H9 (cell line): ENCODE measurements at regions not wholly inside any gene's neighbourhood (a gene's known extent, or its start where the extent isn't known, plus 50 kb on each side); places are given as distances from the start of the nearest gene placed in this dataset.

Experiments
- DNase-seq: peaks from one replicate; pipeline ENCODE4 v3.0.0-alpha.2; 2017
- H2AFZ ChIP-seq: one replicate; pipeline ENCODE4 v1.6.1; 2013; ENCODE audit warnings: mild to moderate bottlenecking, low read length, control low read depth, moderate library complexity
- H2AK5ac ChIP-seq: 2 replicates; pipeline ENCODE4 v1.6.1; 2013; ENCODE audit warnings: low read length, control low read depth, mixed read lengths; ENCODE audit not compliant: insufficient read length
- H2BK120ac ChIP-seq: one replicate; pipeline ENCODE4 v1.6.1; 2013; ENCODE audit warnings: low read depth, mild to moderate bottlenecking, low read length, control low read depth, inconsistent platforms; ENCODE audit not compliant: poor library complexity, severe bottlenecking
- H2BK12ac ChIP-seq: 2 replicates; pipeline ENCODE4 v1.6.1; 2013; ENCODE audit warnings: low read length, control low read depth, mixed read lengths, low read depth; ENCODE audit not compliant: insufficient read length
- H2BK15ac ChIP-seq: 2 replicates; pipeline ENCODE4 v1.6.1; 2013; ENCODE audit warnings: low read depth, low read length, control low read depth
- H2BK20ac ChIP-seq: one replicate; pipeline ENCODE4 v1.6.1; 2013; ENCODE audit warnings: low read depth, mild to moderate bottlenecking, low read length, control low read depth, inconsistent platforms; ENCODE audit not compliant: poor library complexity, severe bottlenecking
- H2BK5ac ChIP-seq: 2 replicates; pipeline ENCODE4 v1.6.1; 2013; ENCODE audit warnings: low read length, control low read depth, mixed read lengths; ENCODE audit not compliant: insufficient read length
- H3K14ac ChIP-seq: 2 replicates; pipeline ENCODE4 v1.6.1; 2013; ENCODE audit warnings: low read length, control low read depth; ENCODE audit not compliant: insufficient read depth
- H3K18ac ChIP-seq: 2 replicates; pipeline ENCODE4 v1.6.1; 2013; ENCODE audit warnings: low read depth, mild to moderate bottlenecking, mixed read lengths, low read length, control low read depth; ENCODE audit not compliant: insufficient read length
- H3K23ac ChIP-seq: 2 replicates; pipeline ENCODE4 v1.6.1; 2013; ENCODE audit warnings: low read length, control low read depth, mixed read lengths, low read depth; ENCODE audit not compliant: insufficient read length
- H3K23me2 ChIP-seq: 2 replicates; pipeline ENCODE4 v1.6.1; 2013; ENCODE audit warnings: low read depth, mild to moderate bottlenecking, mixed read lengths, low read length, control low read depth; ENCODE audit not compliant: insufficient read length, poor library complexity, severe bottlenecking
- H3K27ac ChIP-seq: 2 replicates; pipeline ENCODE4 v1.5.1; 2013; ENCODE audit warnings: low read length, control low read depth, mixed read lengths, low read depth; ENCODE audit not compliant: insufficient read length
- H3K27me3 ChIP-seq: 2 replicates; pipeline ENCODE4 v1.6.1; 2013; ENCODE audit warnings: low read length, control low read depth, inconsistent platforms; ENCODE audit not compliant: insufficient read depth
- H3K4ac ChIP-seq: 2 replicates; pipeline ENCODE4 v1.6.1; 2013; ENCODE audit warnings: low read depth, mild to moderate bottlenecking, control low read depth, inconsistent platforms, low read length, moderate library complexity
- H3K4me1 ChIP-seq: 2 replicates; pipeline ENCODE4 v1.6.1; 2013; ENCODE audit warnings: low read length, control low read depth, inconsistent platforms; ENCODE audit not compliant: insufficient read depth
- H3K4me2 ChIP-seq: 2 replicates; pipeline ENCODE4 v1.6.1; 2013; ENCODE audit warnings: low read length, control low read depth, mixed read lengths; ENCODE audit not compliant: insufficient read length, insufficient read depth
- H3K56ac ChIP-seq: 2 replicates; pipeline ENCODE4 v1.6.1; 2013; ENCODE audit warnings: low read depth, mild to moderate bottlenecking, mixed read lengths, low read length, control low read depth; ENCODE audit not compliant: insufficient read length
- H3K79me1 ChIP-seq: 2 replicates; pipeline ENCODE4 v1.6.1; 2013; ENCODE audit warnings: low read depth, mild to moderate bottlenecking, moderate library complexity, low read length, control low read depth, inconsistent platforms; ENCODE audit not compliant: insufficient read depth, poor library complexity, severe bottlenecking
- H3K79me2 ChIP-seq: 2 replicates; pipeline ENCODE4 v1.6.1; 2013; ENCODE audit warnings: low read length, control low read depth, inconsistent platforms; ENCODE audit not compliant: insufficient read depth
- H3K9ac ChIP-seq: 2 replicates; pipeline ENCODE4 v1.6.1; 2013; ENCODE audit warnings: low read length, control low read depth, mixed read lengths; ENCODE audit not compliant: insufficient read length; ENCODE audit errors: extremely low read depth
- H3K9me3 ChIP-seq: one replicate; pipeline ENCODE4 v1.6.1; 2013; ENCODE audit warnings: low read depth, low read length, inconsistent platforms; ENCODE audit not compliant: control insufficient read depth
- H3T11ph ChIP-seq: one replicate; pipeline ENCODE4 v1.6.1; 2013; ENCODE audit warnings: mild to moderate bottlenecking, low read length, control low read depth, inconsistent platforms
- H4K20me1 ChIP-seq: one replicate; pipeline ENCODE4 v1.6.1; 2013; ENCODE audit not compliant: control insufficient read depth, insufficient read length, insufficient read depth
- H4K5ac ChIP-seq: 2 replicates; pipeline ENCODE4 v1.6.1; 2013; ENCODE audit warnings: low read depth, mild to moderate bottlenecking, mixed read lengths, low read length, control low read depth; ENCODE audit not compliant: insufficient read length
- H4K8ac ChIP-seq: replicated peaks from 2 replicates; pipeline ENCODE4 v1.6.1; 2013; ENCODE audit warnings: low read length, control low read depth, mixed read lengths, low read depth; ENCODE audit not compliant: insufficient read length
- H4K91ac ChIP-seq: 2 replicates; pipeline ENCODE4 v1.6.1; 2013; ENCODE audit warnings: low read depth, mild to moderate bottlenecking, moderate library complexity, mixed read lengths, low read length, control low read depth; ENCODE audit not compliant: insufficient read length
- H3K27ac Mint-ChIP-seq, 3 experiments: 2 replicates in 2 of 3; 3 replicates in 1 of 3; pipeline ENCODE4 v1.8.0; 2020 to 2021; ENCODE audit warnings: mixed read lengths in 3 of 3, mild to moderate bottlenecking in 1 of 3, moderate library complexity in 1 of 3
- H3K27me3 Mint-ChIP-seq: 2 replicates; pipeline ENCODE4 v1.8.0; 2021; ENCODE audit warnings: low read depth, mild to moderate bottlenecking, moderate library complexity, mixed read lengths
- H3K36me3 Mint-ChIP-seq, 3 experiments: 2 replicates in 2 of 3; 3 replicates in 1 of 3; pipeline ENCODE4 v1.8.0; 2020 to 2021; ENCODE audit warnings: low read depth in 3 of 3, mixed read lengths in 3 of 3; ENCODE audit not compliant: insufficient read depth in 1 of 3
- H3K4me1 Mint-ChIP-seq, 2 experiments: 2 replicates each; pipeline ENCODE4 v1.8.0; 2020; ENCODE audit warnings: mixed read lengths in 2 of 2
- H3K4me3 Mint-ChIP-seq, 2 experiments: 2 replicates in 1 of 2; 3 replicates in 1 of 2; pipeline ENCODE4 v1.8.0; 2020 to 2021; ENCODE audit warnings: mild to moderate bottlenecking in 2 of 2, mixed read lengths in 2 of 2, moderate library complexity in 1 of 2
- H3K9me3 Mint-ChIP-seq, 2 experiments: 2 replicates in 1 of 2; 3 replicates in 1 of 2; pipeline ENCODE4 v1.8.0; 2020; ENCODE audit warnings: mild to moderate bottlenecking in 2 of 2, mixed read lengths in 2 of 2, moderate library complexity in 1 of 2
- WGBS: extraction: QIAGEN DNeasy Blood & Tissue Kit; methylation state at CpG from one replicate; pipeline ENCODE4 v1.1.7; 2013; ENCODE audit warnings: missing lambda C conversion rate, low lambda C conversion rate, mixed read lengths; ENCODE audit not compliant: insufficient read length; ENCODE audit errors: extremely low coverage; 5-methylcytosine and 5-hydroxymethylcytosine counted together
- TF ChIP-seq, protein P1 (sequence below): fragments of 200-600 bp; sonication (generic); conservative IDR thresholded peaks from 3 replicates; pipeline ENCODE4 v1.8.0; 2021; ENCODE audit warnings: antibody characterized with exemption, mild to moderate bottlenecking

DNA sequence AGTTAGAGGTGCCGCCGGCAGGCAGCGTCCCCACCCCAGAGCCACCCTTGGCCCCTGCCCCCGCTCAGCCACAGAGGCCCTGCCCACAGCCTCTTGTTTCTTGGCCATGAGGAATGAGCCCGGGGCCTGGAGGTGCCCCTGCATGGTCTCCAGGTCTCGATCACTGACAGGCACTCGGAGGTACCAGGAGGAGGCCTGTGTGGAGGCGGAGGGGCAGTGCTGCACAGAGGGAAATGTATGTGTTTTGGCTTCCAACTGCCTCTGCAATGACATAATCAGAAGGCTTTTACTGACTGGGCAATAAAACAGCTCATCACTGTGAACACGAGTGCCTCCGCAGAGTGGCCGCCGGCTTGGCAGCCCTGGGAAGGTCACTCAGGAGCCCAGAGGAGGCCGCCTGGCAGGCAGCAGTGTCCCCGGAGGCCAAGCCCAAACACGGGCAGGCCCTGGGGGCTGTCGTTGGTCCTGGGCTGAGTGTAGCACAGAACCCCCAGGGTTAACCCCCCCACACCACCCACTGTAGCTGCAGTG lies 61.1 kb upstream of the GATA5 start:
- H3K4me2 ChIP-seq, result no peak overlapping the region
- no peak overlapping the region for H2BK20ac ChIP-seq
- H3K23ac ChIP-seq, result no peak overlapping the region
- no peak overlapping the region for H2BK15ac ChIP-seq
- H3T11ph ChIP-seq, result no peak overlapping the region
- no CpG with 5 or more reads among the region's 16 CpGs for WGBS
- H4K91ac ChIP-seq, result no peak overlapping the region
- no peak overlapping the region for H3K9ac ChIP-seq
- H3K4me1 ChIP-seq, result no peaks in the 10 kb centered on the region
- no peaks in the 10 kb centered on the region for H3K9me3 ChIP-seq
- H3K14ac ChIP-seq, result no peak overlapping the region
- H3K36me3 Mint-ChIP-seq, result no peaks in the 10 kb centered on the region
- 0 out of 4 replicates have a peak, but pooled peaks cover 0 to 5% of the 10 kb centered on the region in 2 experiments for H3K4me1 Mint-ChIP-seq
- H3K79me1 ChIP-seq, result no peaks in the 10 kb centered on the region
- no peak overlapping the region for H4K5ac ChIP-seq
- TF ChIP-seq, protein P1, sequence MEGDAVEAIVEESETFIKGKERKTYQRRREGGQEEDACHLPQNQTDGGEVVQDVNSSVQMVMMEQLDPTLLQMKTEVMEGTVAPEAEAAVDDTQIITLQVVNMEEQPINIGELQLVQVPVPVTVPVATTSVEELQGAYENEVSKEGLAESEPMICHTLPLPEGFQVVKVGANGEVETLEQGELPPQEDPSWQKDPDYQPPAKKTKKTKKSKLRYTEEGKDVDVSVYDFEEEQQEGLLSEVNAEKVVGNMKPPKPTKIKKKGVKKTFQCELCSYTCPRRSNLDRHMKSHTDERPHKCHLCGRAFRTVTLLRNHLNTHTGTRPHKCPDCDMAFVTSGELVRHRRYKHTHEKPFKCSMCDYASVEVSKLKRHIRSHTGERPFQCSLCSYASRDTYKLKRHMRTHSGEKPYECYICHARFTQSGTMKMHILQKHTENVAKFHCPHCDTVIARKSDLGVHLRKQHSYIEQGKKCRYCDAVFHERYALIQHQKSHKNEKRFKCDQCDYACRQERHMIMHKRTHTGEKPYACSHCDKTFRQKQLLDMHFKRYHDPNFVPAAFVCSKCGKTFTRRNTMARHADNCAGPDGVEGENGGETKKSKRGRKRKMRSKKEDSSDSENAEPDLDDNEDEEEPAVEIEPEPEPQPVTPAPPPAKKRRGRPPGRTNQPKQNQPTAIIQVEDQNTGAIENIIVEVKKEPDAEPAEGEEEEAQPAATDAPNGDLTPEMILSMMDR, result no peak
- no peak overlapping the region for H3K4me3 Mint-ChIP-seq
- no peak overlapping the region for H2BK5ac ChIP-seq
- H2BK12ac ChIP-seq, result no peak overlapping the region
- no peaks in the 10 kb centered on the region for H3K79me2 ChIP-seq
- no peak overlapping the region for H2AK5ac ChIP-seq
- no peak overlapping the region for H4K8ac ChIP-seq
- no peaks in the 10 kb centered on the region for H3K9me3 Mint-ChIP-seq
- H3K27ac Mint-ChIP-seq, result no peak overlapping the region
- H3K27me3 Mint-ChIP-seq, result no peaks in the 10 kb centered on the region
- H3K56ac ChIP-seq, result no peak overlapping the region
- no peak for DNase-seq
- no peak overlapping the region for H3K4ac ChIP-seq
- no peaks in the 10 kb centered on the region for H3K27me3 ChIP-seq
- H3K23me2 ChIP-seq, result no peaks in the 10 kb centered on the region
- H2BK120ac ChIP-seq, result no peak overlapping the region
- H4K20me1 ChIP-seq, result no peaks in the 10 kb centered on the region
- no peak overlapping the region for H3K27ac ChIP-seq
- no peak overlapping the region for H3K18ac ChIP-seq
- H2AFZ ChIP-seq, result no peak overlapping the region
